Stomach (tissue), 8 donors: ENCODE measurements at regions not wholly inside any gene's neighbourhood (a gene's known extent, or its start where the extent isn't known, plus 50 kb on each side); places are given as distances from the start of the nearest gene placed in this dataset.

Experiments used
- DNase-seq, 2 donors: peaks; one replicate each; pipeline versions ENCODE4 v3.0.0 to v3.0.0-alpha.2; 2013 to 2019
- H3K27ac ChIP-seq, 5 donors: fragments of 200-600 bp in 4 of 5; sonication (generic) in 4 of 5; one replicate each; pipeline ENCODE4 v1.5.1; 2013 to 2019; ENCODE audit warnings: mild to moderate bottlenecking in 1 of 5, moderate library complexity in 1 of 5
- H3K27me3 ChIP-seq, 3 donors: fragments of 200-600 bp; sonication (generic); one replicate each; pipeline ENCODE4 v1.5.1; 2017 to 2019; ENCODE audit warnings: mixed run types in 1 of 3
- H3K36me3 ChIP-seq, 4 donors: fragments of 200-600 bp; sonication (generic); 1 replicate in 3 of 4; 2 replicates in 1 of 4; pipeline ENCODE4 v1.5.1; 2016 to 2019
- H3K4me1 ChIP-seq, 4 donors: fragments of 200-600 bp; sonication (generic); one replicate each; pipeline ENCODE4 v1.5.1; 2016 to 2019
- H3K4me3 ChIP-seq, 4 donors: fragments of 200-600 bp; sonication (generic) in 3 of 4; one replicate each; pipeline ENCODE4 v1.5.1; 2016 to 2019; ENCODE audit warnings: mild to moderate bottlenecking in 1 of 4
- H3K9me3 ChIP-seq, 4 donors: fragments of 200-600 bp; sonication (generic); one replicate each; pipeline ENCODE4 v1.5.1; 2016 to 2019
- CTCF ChIP-seq, 7 experiments: fragments of 450-650 bp in 4 of 7; fragments of 200-600 bp in 3 of 7; sonication (generic) in 3 of 7; IDR thresholded peaks; one replicate each; pipeline ENCODE4 v1.5.1; 2016 to 2019; ENCODE audit warnings: antibody characterized with exemption in 7 of 7, control low read depth in 2 of 7, mild to moderate bottlenecking in 1 of 7
- EP300 ChIP-seq: sonication (generic); formaldehyde crosslinking; IDR thresholded peaks from one replicate; pipeline ENCODE4 v1.6.1; 2017; ENCODE audit warnings: antibody characterized with exemption
- POLR2A ChIP-seq, 4 donors: fragments of 450-650 bp; IDR thresholded peaks; one replicate each; pipeline ENCODE4 v1.6.1; 2016; ENCODE audit warnings: antibody characterized with exemption in 4 of 4, control low read depth in 2 of 4, mild to moderate bottlenecking in 1 of 4, moderate library complexity in 1 of 4
- POLR2AphosphoS5 ChIP-seq, 3 donors: sonication (generic); formaldehyde crosslinking; IDR thresholded peaks; one replicate each; pipeline ENCODE4 v1.6.1; 2016; ENCODE audit warnings: antibody characterized with exemption in 3 of 3
- WGBS, 5 donors: extraction: QIAGEN DNeasy Blood & Tissue Kit in 3 of 5; methylation state at CpG; one replicate each; pipeline versions ENCODE4 v1.1.5 to v1.1.7; 2013 to 2018; 5-methylcytosine and 5-hydroxymethylcytosine counted together
- intact Hi-C: fragments of 100-400 bp; cut with DNase I; formaldehyde crosslinking; loops from one replicate; pipeline ENCODE4 v1.15.1; 2023; ENCODE audit warnings: low total_unique reads
- donor health status: healthy with polysubstance abuse.
- donor health status: Bipolar disorder and iron deficiency.
- donor health status: healthy.

GRCh38 chrX:110955706-110956105 is 140.3 kb upstream of the PAK3 start:
- intact Hi-C loops, result no loop called here
- Histone ChIP-seq H3K27ac (no peak overlapping the region), H3K9me3 (no peaks in the 10 kb centered on the region), H3K36me3 (no peaks in the 10 kb centered on the region), H3K4me1 (no peaks in the 10 kb centered on the region), H3K27me3 (no peaks in the 10 kb centered on the region), H3K4me3 (no peak overlapping the region)
- TF ChIP-seq EP300 (no peak), POLR2AphosphoS5 (IDR thresholded peaks at IDR 0.05) (no peak), POLR2A (IDR thresholded peaks at IDR 0.05) (no peak), CTCF (IDR thresholded peaks at IDR 0.05) (no peak)
- DNase-seq, result no peak

- intact Hi-C loops, result no loop called here
- Histone ChIP-seq H3K36me3 (no peaks in the 10 kb centered on the region), H3K27me3 (no peaks in the 10 kb centered on the region), H3K4me3 (no peak overlapping the region), H3K27ac (no peak overlapping the region), H3K4me1 (no peaks in the 10 kb centered on the region), H3K9me3 (no peaks in the 10 kb centered on the region)
- no peak for DNase-seq
- peak in 1 of 3 donors; percentile 20 for TF ChIP-seq POLR2AphosphoS5 (IDR thresholded peaks at IDR 0.05)
- TF ChIP-seq CTCF (IDR thresholded peaks at IDR 0.05), result no peak
- TF ChIP-seq EP300, result no peak
These were observed 141.4 kb upstream of the PAK3 start for GRCh38 chrX:110954428-110955100.

DNA sequence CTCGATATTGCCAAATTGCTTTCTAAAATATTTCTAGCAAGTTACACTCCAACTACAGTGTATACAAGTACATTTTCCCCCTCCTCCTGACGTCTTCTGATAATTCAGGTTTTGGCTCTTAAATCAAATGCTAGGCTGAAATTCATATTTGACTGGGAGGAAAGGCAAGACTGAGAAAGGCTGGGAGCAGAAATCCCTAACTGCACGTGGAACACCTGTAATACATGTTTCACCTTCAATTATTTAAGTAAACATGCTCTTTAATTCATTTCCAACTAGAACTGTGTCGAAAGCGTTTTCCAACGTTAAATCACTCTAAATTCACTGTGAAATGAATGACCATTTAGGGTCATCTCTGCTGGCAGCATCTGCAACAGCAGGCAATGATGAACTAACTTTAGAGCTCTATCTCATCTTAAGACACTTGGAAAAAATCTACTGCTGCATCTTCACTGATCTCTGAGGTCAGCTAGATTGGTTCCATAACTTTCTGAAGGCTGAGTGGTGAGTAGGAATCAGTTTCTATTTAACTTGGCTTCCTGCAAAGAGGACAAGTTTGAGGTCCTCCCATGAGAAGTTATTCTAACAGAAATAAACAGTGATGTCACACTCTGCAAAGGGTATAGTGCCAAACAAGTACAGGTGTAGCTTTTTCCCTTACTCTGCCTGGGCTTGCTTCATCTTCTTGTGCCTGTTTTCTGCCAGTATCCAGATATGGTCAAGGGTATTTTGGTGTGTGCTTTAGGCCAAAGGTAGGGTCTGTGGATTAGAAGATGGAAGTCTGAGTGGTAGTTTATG is 144.3 kb upstream of the PAK3 start:
- intact Hi-C loops, result no loop called here

DNA sequence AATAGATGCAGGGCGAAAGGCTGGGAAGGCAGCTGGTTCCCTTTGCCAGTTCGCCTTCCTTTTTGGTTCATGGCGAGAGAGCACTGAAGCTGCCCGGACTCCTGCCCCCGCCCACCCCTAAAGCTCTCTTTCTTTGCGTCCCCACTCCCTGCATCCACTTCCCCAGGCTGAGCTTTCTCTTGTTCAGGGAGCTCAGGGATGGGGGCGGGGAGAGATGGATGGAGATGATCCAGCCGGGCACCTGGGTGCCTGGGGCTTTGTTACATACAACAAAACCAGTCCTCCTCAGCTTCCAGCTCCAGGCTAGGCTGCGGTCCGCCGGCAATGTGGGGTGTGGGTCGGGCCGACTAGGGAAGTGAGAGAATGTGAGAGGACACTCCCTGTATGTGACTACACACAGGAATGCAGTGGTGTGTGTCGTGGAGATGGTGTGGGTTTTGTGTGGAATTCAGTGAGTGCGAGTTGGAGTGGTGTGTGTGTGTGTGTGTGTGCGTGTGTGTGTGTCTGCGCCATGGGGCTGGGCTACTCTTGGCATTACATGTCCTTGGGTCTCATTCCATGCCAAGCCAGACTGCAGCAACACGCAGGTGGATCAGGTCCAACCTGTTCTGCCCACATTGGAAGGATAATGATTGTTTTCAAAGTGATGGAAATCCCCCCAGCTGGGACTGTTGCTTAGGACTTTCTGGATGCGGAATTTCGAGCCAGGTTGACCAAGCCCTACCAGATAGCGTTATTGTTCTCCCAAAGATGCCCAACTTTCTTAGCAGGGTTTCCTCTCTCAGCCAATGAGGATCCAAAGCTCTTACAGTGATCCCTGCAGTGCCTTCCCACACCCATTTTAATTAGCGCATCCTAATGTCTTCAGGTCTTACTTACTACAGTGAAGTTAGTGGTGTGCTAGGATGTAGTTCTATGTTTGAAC is 149.4 kb upstream of the CHRDL1 start:
- H3K36me3 ChIP-seq, result no peaks in the 10 kb centered on the region
- H3K4me3 ChIP-seq, result peak overlapping the region; percentile 30 to 45 (median 36)
- WGBS, 5 donors, result 5 to 26% (median 11%) methylated on average over 16 to 22 of the region's 22 CpGs
- intact Hi-C loops, result no loop called here
- H3K27me3 ChIP-seq, result peaks cover 0 to 16% (median 11%) of the 10 kb centered on the region in 3 donors
- TF ChIP-seq POLR2A (IDR thresholded peaks at IDR 0.05) (no peak), CTCF (IDR thresholded peaks at IDR 0.05) (no peak), EP300 (no peak), POLR2AphosphoS5 (IDR thresholded peaks at IDR 0.05) (no peak)
- no peaks in the 10 kb centered on the region for H3K9me3 ChIP-seq
- peak overlapping the region; percentile 54 to 70 (median 63) for H3K27ac ChIP-seq
- peak; percentile 45 to 51 for DNase-seq
- peaks cover 0 to 8% (median 0%) of the 10 kb centered on the region in 4 donors for H3K4me1 ChIP-seq

More for the DNA sequence above, 144.3 kb upstream of the PAK3 start:
- WGBS, 5 donors, result 41 to 66% (median 53%) methylated on average over 6 of the region's 6 CpGs
- no peak for DNase-seq
- no peak overlapping the region for H3K27ac ChIP-seq
- H3K9me3 ChIP-seq, result no peaks in the 10 kb centered on the region
- no peaks in the 10 kb centered on the region for H3K36me3 ChIP-seq
- H3K4me1 ChIP-seq, result no peaks in the 10 kb centered on the region
- no peak overlapping the region for H3K4me3 ChIP-seq
- H3K27me3 ChIP-seq, result no peaks in the 10 kb centered on the region
- TF ChIP-seq EP300, result no peak
